ENCODE measurements at regions not wholly inside any gene's neighbourhood (a gene's known extent, or its start where the extent isn't known, plus 50 kb on each side); places are given as distances from the start of the nearest gene placed in this dataset.

GRCh38 chr11:116175707-116176106, 597.1 kb downstream of the BUD13 start:
- Histone ChIP-seq H3K36me3 (ENCODE audit: control insufficient read depth, insufficient read depth, low read length) (no peaks in the 10 kb centered on the region), H3K27me3 (ENCODE audit: control insufficient read depth, insufficient read depth, low read length) (peaks cover 3% of the 10 kb centered on the region), H3K4me1 (ENCODE audit: control insufficient read depth, insufficient read depth, low read length) (no peaks in the 10 kb centered on the region), H3K27ac (ENCODE audit: low read length) (no peak overlapping the region), H3K4me3 (ENCODE audit: low read length) (no peak overlapping the region), H3K9me3 (ENCODE audit: control insufficient read depth, low read depth, low read length) (no peaks in the 10 kb centered on the region)
- WGBS (ENCODE audit: insufficient coverage, low lambda C conversion rate), result 80% methylated on average over 1 of the region's 7 CpGs
- no peak for DNase-seq

- Histone ChIP-seq H3K27ac (ENCODE audit: low read length) (no peak overlapping the region), H3K4me1 (ENCODE audit: control insufficient read depth, insufficient read depth, low read length) (no peaks in the 10 kb centered on the region), H3K9me3 (ENCODE audit: control insufficient read depth, low read depth, low read length) (no peaks in the 10 kb centered on the region), H3K36me3 (ENCODE audit: control insufficient read depth, insufficient read depth, low read length) (no peaks in the 10 kb centered on the region), H3K27me3 (ENCODE audit: control insufficient read depth, insufficient read depth, low read length) (peaks cover 3% of the 10 kb centered on the region), H3K4me3 (ENCODE audit: low read length) (no peak overlapping the region)
- 80% methylated on average over 1 of the region's 20 CpGs for WGBS (ENCODE audit: insufficient coverage, low lambda C conversion rate)
- no peak for DNase-seq
Measured at GRCh38 chr11:116173941-116174911, 598.6 kb downstream of the BUD13 start.

- H3K4me1 ChIP-seq (ENCODE audit: control insufficient read depth, insufficient read depth, low read length), result no peaks in the 10 kb centered on the region
- H3K4me3 ChIP-seq (ENCODE audit: low read length), result no peak overlapping the region
- WGBS (ENCODE audit: insufficient coverage, low lambda C conversion rate), result 91% methylated on average over 3 of the region's 4 CpGs
- no peaks in the 10 kb centered on the region for H3K36me3 ChIP-seq (ENCODE audit: control insufficient read depth, insufficient read depth, low read length)
- H3K27ac ChIP-seq (ENCODE audit: low read length), result no peak overlapping the region
- no peaks in the 10 kb centered on the region for H3K9me3 ChIP-seq (ENCODE audit: control insufficient read depth, low read depth, low read length)
- H3K27me3 ChIP-seq (ENCODE audit: control insufficient read depth, insufficient read depth, low read length), result peaks cover 3% of the 10 kb centered on the region
- no peak for DNase-seq
Measured at GRCh38 chr11:116173506-116173905, 599.3 kb downstream of the BUD13 start.

- DNase-seq, result no peak
- no peaks in the 10 kb centered on the region for H3K36me3 ChIP-seq (ENCODE audit: control insufficient read depth, insufficient read depth, low read length)
- no peaks in the 10 kb centered on the region for H3K4me1 ChIP-seq (ENCODE audit: control insufficient read depth, insufficient read depth, low read length)
- no peak overlapping the region for H3K27ac ChIP-seq (ENCODE audit: low read length)
- H3K27me3 ChIP-seq (ENCODE audit: control insufficient read depth, insufficient read depth, low read length), result peaks cover 3% of the 10 kb centered on the region
- no CpG with 5 or more reads among the region's 2 CpGs for WGBS (ENCODE audit: insufficient coverage, low lambda C conversion rate)
- H3K9me3 ChIP-seq (ENCODE audit: control insufficient read depth, low read depth, low read length), result no peaks in the 10 kb centered on the region
- no peak overlapping the region for H3K4me3 ChIP-seq (ENCODE audit: low read length)
Measured at GRCh38 chr11:116172851-116173250, 599.9 kb downstream of the BUD13 start.

GRCh38 chr11:116172156-116172555, 600.6 kb downstream of the BUD13 start:
- H3K9me3 ChIP-seq (ENCODE audit: control insufficient read depth, low read depth, low read length), result no peaks in the 10 kb centered on the region
- H3K4me1 ChIP-seq (ENCODE audit: control insufficient read depth, insufficient read depth, low read length), result no peaks in the 10 kb centered on the region
- H3K36me3 ChIP-seq (ENCODE audit: control insufficient read depth, insufficient read depth, low read length), result no peaks in the 10 kb centered on the region
- DNase-seq, result no peak
- no peak overlapping the region for H3K27ac ChIP-seq (ENCODE audit: low read length)
- H3K4me3 ChIP-seq (ENCODE audit: low read length), result no peak overlapping the region
- no CpG with 5 or more reads among the region's 3 CpGs for WGBS (ENCODE audit: insufficient coverage, low lambda C conversion rate)
- peaks cover 3% of the 10 kb centered on the region for H3K27me3 ChIP-seq (ENCODE audit: control insufficient read depth, insufficient read depth, low read length)

GRCh38 chr11:116171271-116172140, 601.3 kb downstream of the BUD13 start:
- peaks cover 3% of the 10 kb centered on the region for H3K27me3 ChIP-seq (ENCODE audit: control insufficient read depth, insufficient read depth, low read length)
- H3K27ac ChIP-seq (ENCODE audit: low read length), result no peak overlapping the region
- DNase-seq, result no peak
- WGBS (ENCODE audit: insufficient coverage, low lambda C conversion rate), result no CpG with 5 or more reads among the region's 10 CpGs
- H3K4me1 ChIP-seq (ENCODE audit: control insufficient read depth, insufficient read depth, low read length), result no peaks in the 10 kb centered on the region
- H3K36me3 ChIP-seq (ENCODE audit: control insufficient read depth, insufficient read depth, low read length), result no peaks in the 10 kb centered on the region
- no peaks in the 10 kb centered on the region for H3K9me3 ChIP-seq (ENCODE audit: control insufficient read depth, low read depth, low read length)
- no peak overlapping the region for H3K4me3 ChIP-seq (ENCODE audit: low read length)

- no peaks in the 10 kb centered on the region for H3K4me1 ChIP-seq (ENCODE audit: control insufficient read depth, insufficient read depth, low read length)
- no peak for DNase-seq
- H3K27me3 ChIP-seq (ENCODE audit: control insufficient read depth, insufficient read depth, low read length), result peaks cover 3% of the 10 kb centered on the region
- no peak overlapping the region for H3K4me3 ChIP-seq (ENCODE audit: low read length)
- WGBS (ENCODE audit: insufficient coverage, low lambda C conversion rate), result 100% methylated on average over 2 of the region's 8 CpGs
- no peak overlapping the region for H3K27ac ChIP-seq (ENCODE audit: low read length)
- no peaks in the 10 kb centered on the region for H3K9me3 ChIP-seq (ENCODE audit: control insufficient read depth, low read depth, low read length)
- no peaks in the 10 kb centered on the region for H3K36me3 ChIP-seq (ENCODE audit: control insufficient read depth, insufficient read depth, low read length)
Measured at GRCh38 chr11:116170526-116171120, 602.2 kb downstream of the BUD13 start.

- Histone ChIP-seq H3K27me3 (ENCODE audit: control insufficient read depth, insufficient read depth, low read length) (peaks cover 5% of the 10 kb centered on the region), H3K4me3 (ENCODE audit: low read length) (no peak overlapping the region), H3K4me1 (ENCODE audit: control insufficient read depth, insufficient read depth, low read length) (no peaks in the 10 kb centered on the region), H3K27ac (ENCODE audit: low read length) (no peak overlapping the region), H3K9me3 (ENCODE audit: control insufficient read depth, low read depth, low read length) (no peaks in the 10 kb centered on the region), H3K36me3 (ENCODE audit: control insufficient read depth, insufficient read depth, low read length) (no peaks in the 10 kb centered on the region)
- DNase-seq, result no peak
- no CpG with 5 or more reads among the region's 2 CpGs for WGBS (ENCODE audit: insufficient coverage, low lambda C conversion rate)
Measured at GRCh38 chr11:116169776-116170175, 603.0 kb downstream of the BUD13 start.

GRCh38 chr11:116168459-116168787, 604.4 kb downstream of the BUD13 start:
- Histone ChIP-seq H3K27ac (ENCODE audit: low read length) (no peak overlapping the region), H3K27me3 (ENCODE audit: control insufficient read depth, insufficient read depth, low read length) (peaks cover 2% of the 10 kb centered on the region), H3K9me3 (ENCODE audit: control insufficient read depth, low read depth, low read length) (no peaks in the 10 kb centered on the region), H3K4me1 (ENCODE audit: control insufficient read depth, insufficient read depth, low read length) (no peaks in the 10 kb centered on the region), H3K36me3 (ENCODE audit: control insufficient read depth, insufficient read depth, low read length) (no peaks in the 10 kb centered on the region), H3K4me3 (ENCODE audit: low read length) (no peak overlapping the region)
- DNase-seq, result no peak
- 80% methylated on average over 1 of the region's 4 CpGs for WGBS (ENCODE audit: insufficient coverage, low lambda C conversion rate)

GRCh38 chr11:116167706-116168458, 604.9 kb downstream of the BUD13 start:
- DNase-seq, result no peak
- no CpG with 5 or more reads among the region's 9 CpGs for WGBS (ENCODE audit: insufficient coverage, low lambda C conversion rate)

More at GRCh38 chr11:116167706-116168458, 604.9 kb downstream of the BUD13 start:
- no peaks in the 10 kb centered on the region for H3K36me3 ChIP-seq (ENCODE audit: control insufficient read depth, insufficient read depth, low read length)
- no peaks in the 10 kb centered on the region for H3K9me3 ChIP-seq (ENCODE audit: control insufficient read depth, low read depth, low read length)
- H3K4me3 ChIP-seq (ENCODE audit: low read length), result no peak overlapping the region
- no peaks in the 10 kb centered on the region for H3K4me1 ChIP-seq (ENCODE audit: control insufficient read depth, insufficient read depth, low read length)
- no peak overlapping the region for H3K27ac ChIP-seq (ENCODE audit: low read length)
- H3K27me3 ChIP-seq (ENCODE audit: control insufficient read depth, insufficient read depth, low read length), result peaks cover 4% of the 10 kb centered on the region

Data from large intestine (tissue), 3 donors.